AG04449 (cell line): ENCODE measurements at regions not wholly inside any gene's neighbourhood (a gene's known extent, or its start where the extent isn't known, plus 50 kb on each side); places are given as distances from the start of the nearest gene placed in this dataset.

Source experiments
- CTCF ChIA-PET: fragments of 350-600 bp; formaldehyde crosslinking; extraction: SDS; loops from one replicate; lab custom pipeline; 2021; ENCODE audit warnings: antibody characterized with exemption; lab: Yijun Ruan, JAX
- POLR2A ChIA-PET: fragments of 400-600, 350-600 bp; formaldehyde crosslinking; extraction: SDS; loops from one replicate; lab custom pipeline; 2020; ENCODE audit warnings: antibody characterized with exemption, inconsistent platforms; lab: Yijun Ruan, JAX
- DNase-seq: peaks from one replicate; pipeline ENCODE4 v3.0.0-alpha.2; 2010; ENCODE audit warnings: low read depth, low spot score
- H3K4me3 ChIP-seq: 2 replicates; pipeline ENCODE4 v1.5.1; 2011; ENCODE audit warnings: low read depth, mild to moderate bottlenecking, control low read depth, low read length
- TF ChIP-seq, protein P1 (sequence below): IDR thresholded peaks from one replicate; pipeline ENCODE4 v1.5.1; 2011; ENCODE audit warnings: mild to moderate bottlenecking, moderate library complexity, low read length, control low read depth, inconsistent platforms; ENCODE audit not compliant: insufficient read depth; ENCODE audit errors: missing control alignments

DNA sequence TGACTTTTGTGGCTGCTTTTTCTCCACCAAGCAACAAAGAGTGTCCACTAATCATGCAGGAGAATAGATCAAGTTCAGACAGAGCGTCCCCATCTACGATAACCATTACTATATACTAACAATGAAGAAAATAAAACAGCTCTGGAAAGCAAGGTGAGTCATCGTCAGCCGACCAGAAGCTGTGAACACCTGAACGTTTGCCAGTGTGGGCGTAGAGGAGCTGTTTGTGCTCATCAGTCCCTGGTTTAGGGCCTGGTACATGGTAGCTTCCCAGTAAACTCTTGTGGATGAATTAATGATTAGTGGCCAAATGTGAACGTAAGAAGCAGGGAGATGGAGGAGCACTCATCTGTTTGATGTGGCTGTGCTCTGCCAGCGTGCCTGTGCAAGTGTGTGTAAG is 180.7 kb downstream of the EVX1 start:
- POLR2A ChIA-PET: no interaction called here
- DNase-seq: no peak
- CTCF ChIA-PET: no interaction called here
- TF ChIP-seq, protein P1, sequence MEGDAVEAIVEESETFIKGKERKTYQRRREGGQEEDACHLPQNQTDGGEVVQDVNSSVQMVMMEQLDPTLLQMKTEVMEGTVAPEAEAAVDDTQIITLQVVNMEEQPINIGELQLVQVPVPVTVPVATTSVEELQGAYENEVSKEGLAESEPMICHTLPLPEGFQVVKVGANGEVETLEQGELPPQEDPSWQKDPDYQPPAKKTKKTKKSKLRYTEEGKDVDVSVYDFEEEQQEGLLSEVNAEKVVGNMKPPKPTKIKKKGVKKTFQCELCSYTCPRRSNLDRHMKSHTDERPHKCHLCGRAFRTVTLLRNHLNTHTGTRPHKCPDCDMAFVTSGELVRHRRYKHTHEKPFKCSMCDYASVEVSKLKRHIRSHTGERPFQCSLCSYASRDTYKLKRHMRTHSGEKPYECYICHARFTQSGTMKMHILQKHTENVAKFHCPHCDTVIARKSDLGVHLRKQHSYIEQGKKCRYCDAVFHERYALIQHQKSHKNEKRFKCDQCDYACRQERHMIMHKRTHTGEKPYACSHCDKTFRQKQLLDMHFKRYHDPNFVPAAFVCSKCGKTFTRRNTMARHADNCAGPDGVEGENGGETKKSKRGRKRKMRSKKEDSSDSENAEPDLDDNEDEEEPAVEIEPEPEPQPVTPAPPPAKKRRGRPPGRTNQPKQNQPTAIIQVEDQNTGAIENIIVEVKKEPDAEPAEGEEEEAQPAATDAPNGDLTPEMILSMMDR: no peak
- H3K4me3 ChIP-seq: no peak overlapping the region

DNA sequence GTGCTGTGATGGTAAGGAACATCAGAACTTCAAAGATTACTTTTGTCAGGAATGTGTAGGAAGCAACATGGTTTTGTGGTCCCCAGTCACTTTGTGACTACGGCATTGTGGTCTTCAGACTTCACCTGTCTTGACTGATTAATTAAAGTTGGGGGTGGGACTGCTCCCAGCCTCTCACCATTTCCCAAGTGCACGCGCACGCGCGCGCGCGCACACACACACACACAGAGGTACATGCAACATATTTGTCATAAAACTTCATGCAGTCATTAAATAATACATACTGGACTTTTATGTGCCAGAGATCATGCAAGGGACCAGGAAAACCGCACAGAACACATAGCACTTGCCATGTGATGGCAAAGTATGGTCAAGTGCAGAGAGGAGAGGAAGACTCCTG is 181.2 kb downstream of the EVX1 start:
- POLR2A ChIA-PET: no interaction called here
- TF ChIP-seq, protein P1: no peak
- no peak overlapping the region for H3K4me3 ChIP-seq
- DNase-seq: no peak
- CTCF ChIA-PET: no interaction called here

DNA sequence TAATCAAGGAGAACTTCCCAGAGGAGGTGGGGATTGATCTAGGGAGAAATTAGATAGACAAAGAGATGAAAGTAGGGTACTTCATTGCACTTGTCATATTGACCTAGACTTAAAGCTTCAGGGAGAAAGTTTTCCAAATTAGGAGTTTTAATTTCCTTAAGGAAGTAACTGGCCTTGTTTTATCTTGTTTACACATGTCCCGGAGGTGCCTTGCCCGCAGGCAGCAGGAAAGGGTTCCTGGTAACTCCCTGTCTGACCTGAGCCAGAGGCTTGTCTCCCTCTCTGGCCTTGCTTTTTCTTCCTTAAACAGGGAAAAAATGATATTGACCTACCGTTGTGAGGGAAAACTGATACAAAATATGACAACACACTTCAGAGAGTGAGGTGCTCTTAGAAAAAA is 181.6 kb downstream of the EVX1 start:
- ChIA-PET POLR2A (no interaction called here), CTCF (no interaction called here)
- TF ChIP-seq, protein P1: no peak
- DNase-seq: no peak
- no peak overlapping the region for H3K4me3 ChIP-seq

DNA sequence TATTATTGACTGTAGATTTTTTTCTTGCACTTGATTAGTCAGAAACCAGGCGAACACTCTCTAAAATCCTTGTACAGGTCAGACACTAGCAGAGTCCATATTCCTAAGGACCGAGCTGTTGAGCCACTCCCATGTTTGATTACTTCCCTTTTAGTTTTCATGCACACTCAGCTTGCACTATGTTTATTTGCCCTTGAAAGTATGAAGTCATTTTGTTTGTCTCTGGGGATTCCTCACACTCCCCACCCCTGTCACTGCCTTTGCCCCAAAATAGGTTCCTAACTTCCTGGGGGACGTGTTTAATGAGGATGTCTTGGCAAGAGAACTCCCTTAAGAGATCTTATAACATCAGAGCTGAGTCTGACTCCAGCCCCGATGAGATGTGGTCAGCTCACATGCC is 182.1 kb downstream of the EVX1 start:
- ChIA-PET CTCF (no interaction called here), POLR2A (no interaction called here)
- H3K4me3 ChIP-seq: no peak overlapping the region
- TF ChIP-seq, protein P1: no peak
- no peak for DNase-seq

DNA sequence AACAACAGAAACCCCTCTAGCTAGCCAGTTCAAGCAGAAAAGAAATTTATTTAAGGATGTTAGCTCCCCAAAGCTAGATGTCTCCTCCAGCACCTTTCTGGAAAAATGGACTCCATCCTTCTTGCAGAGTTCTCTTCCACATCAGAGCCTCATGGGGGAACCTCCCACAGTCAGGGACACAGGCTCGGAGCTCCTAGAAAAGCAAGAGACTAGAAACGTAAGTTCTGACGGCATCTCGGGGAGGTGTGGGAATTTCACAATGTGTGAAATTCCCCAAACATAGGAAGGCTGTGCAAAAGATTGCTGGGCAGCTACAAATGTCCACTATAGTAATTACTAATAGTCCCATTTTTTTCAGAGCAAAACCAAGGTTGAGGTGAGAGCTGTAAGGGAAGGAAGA is 184.8 kb downstream of the EVX1 start:
- TF ChIP-seq, protein P1: no peak
- no peak overlapping the region for H3K4me3 ChIP-seq
- POLR2A ChIA-PET: no interaction called here
- DNase-seq: no peak
- CTCF ChIA-PET: no interaction called here

DNA sequence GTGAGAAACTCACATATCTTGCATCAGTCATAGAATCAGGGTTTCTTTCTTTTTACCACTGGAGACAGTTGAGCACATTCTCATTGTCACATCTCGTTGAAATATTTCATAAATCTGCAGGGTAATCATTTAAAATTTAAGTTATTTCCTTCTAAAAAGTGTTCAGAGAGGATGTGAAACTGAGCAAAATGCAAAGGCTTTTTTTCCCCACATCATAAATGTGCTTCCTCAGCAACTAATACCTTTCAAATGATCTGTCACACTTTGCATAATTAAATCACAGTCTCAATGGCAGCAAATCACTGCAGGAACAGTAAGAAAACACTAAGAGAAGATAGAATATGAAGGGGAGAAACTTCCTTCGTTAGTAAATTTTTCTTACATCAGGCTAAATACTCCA is 187.5 kb downstream of the EVX1 start:
- POLR2A ChIA-PET: no interaction called here

More for the DNA sequence above, 187.5 kb downstream of the EVX1 start:
- H3K4me3 ChIP-seq: no peak overlapping the region
- CTCF ChIA-PET: no interaction called here
- TF ChIP-seq, protein P1: no peak
- no peak for DNase-seq
